ENCODE measurements at regions not wholly inside any gene's neighbourhood (a gene's known extent, or its start where the extent isn't known, plus 50 kb on each side); places are given as distances from the start of the nearest gene placed in this dataset.

- DNase-seq (ENCODE audit: low read depth) = no peak
Measured at GRCh38 chr1:67560580-67561255, 124.3 kb upstream of the GADD45A start.

GRCh38 chr1:67561704-67562113 is 123.3 kb upstream of the GADD45A start:
- peak; percentile 77 for DNase-seq (ENCODE audit: low read depth)

GRCh38 chr1:67563684-67564083 is 121.3 kb upstream of the GADD45A start:
- DNase-seq (ENCODE audit: low read depth) = no peak

GRCh38 chr1:67564193-67564592 is 120.8 kb upstream of the GADD45A start:
- no peak for DNase-seq (ENCODE audit: low read depth)

GRCh38 chr1:67566803-67567377 is 118.1 kb upstream of the GADD45A start:
- DNase-seq (ENCODE audit: low read depth) = no peak

- DNase-seq (ENCODE audit: low read depth) = no peak
Measured at GRCh38 chr1:67570486-67571143, 114.4 kb upstream of the GADD45A start.

GRCh38 chr1:67571406-67571805 is 113.6 kb upstream of the GADD45A start:
- DNase-seq (ENCODE audit: low read depth) = no peak

- DNase-seq (ENCODE audit: low read depth) = no peak
Measured at GRCh38 chr1:67571901-67572593, 113.0 kb upstream of the GADD45A start.

GRCh38 chr1:67572594-67573221 is 112.3 kb upstream of the GADD45A start:
- DNase-seq (ENCODE audit: low read depth) = no peak

GRCh38 chr1:67573311-67573872 is 111.6 kb upstream of the GADD45A start:
- no peak for DNase-seq (ENCODE audit: low read depth)

- DNase-seq (ENCODE audit: low read depth) = no peak
Measured at GRCh38 chr1:67574221-67574620, 110.8 kb upstream of the GADD45A start.

- DNase-seq (ENCODE audit: low read depth) = no peak
Measured at GRCh38 chr1:67575861-67576260, 109.1 kb upstream of the GADD45A start.

- DNase-seq (ENCODE audit: low read depth) = no peak
Measured at GRCh38 chr1:67576474-67576873, 108.5 kb upstream of the GADD45A start.

- no peak for DNase-seq (ENCODE audit: low read depth)
Measured at GRCh38 chr1:67577646-67578045, 107.4 kb upstream of the GADD45A start.

GRCh38 chr1:67578397-67579020 is 106.5 kb upstream of the GADD45A start:
- DNase-seq (ENCODE audit: low read depth) = no peak

GRCh38 chr1:67579623-67580394 is 105.2 kb upstream of the GADD45A start:
- no peak for DNase-seq (ENCODE audit: low read depth)

GRCh38 chr1:67580691-67581403 is 104.2 kb upstream of the GADD45A start:
- no peak for DNase-seq (ENCODE audit: low read depth)

- DNase-seq (ENCODE audit: low read depth) = no peak
Measured at GRCh38 chr1:67582625-67583461, 102.2 kb upstream of the GADD45A start.

GRCh38 chr1:67583462-67583950 is 101.5 kb upstream of the GADD45A start:
- no peak for DNase-seq (ENCODE audit: low read depth)

Measured in activated gamma-delta T cell treated with anti-CD3 and anti-CD28 coated beads, Interleukin-2, amount 50 U/mL, for 16 hours (primary cell).